Fibroblast of lung (primary cell): ENCODE measurements at regions not wholly inside any gene's neighbourhood (a gene's known extent, or its start where the extent isn't known, plus 50 kb on each side); places are given as distances from the start of the nearest gene placed in this dataset.
"Not testable (repeated sequence)": the region's sequence is repeated elsewhere in the genome, so short reads cannot be mapped to it uniquely, and the experiment has no call there.

Experiments
- DNase-seq, 2 donors: peaks; one replicate each; pipeline versions ENCODE4 v3.0.0 to v3.0.0-alpha.2; 2010; ENCODE audit warnings: low read depth in 2 of 2
- H2AFZ ChIP-seq: 2 replicates; pipeline ENCODE4 v1.5.1; 2012; ENCODE audit warnings: low read length, control low read depth, inconsistent platforms
- H3K27ac ChIP-seq: 2 replicates; pipeline ENCODE4 v1.5.1; 2011; ENCODE audit warnings: low read length, control low read depth; ENCODE audit not compliant: insufficient read depth
- H3K27me3 ChIP-seq: 2 replicates; pipeline ENCODE4 v1.5.1; 2011; ENCODE audit warnings: mild to moderate bottlenecking, low read length; ENCODE audit not compliant: control insufficient read depth, insufficient read depth
- H3K36me3 ChIP-seq: 2 replicates; pipeline ENCODE4 v1.5.1; 2011; ENCODE audit warnings: low read length; ENCODE audit not compliant: control insufficient read depth, insufficient read depth
- H3K4me1 ChIP-seq: 2 replicates; pipeline ENCODE4 v1.5.1; 2011; ENCODE audit warnings: low read length; ENCODE audit not compliant: control insufficient read depth, insufficient read depth; ENCODE audit errors: extremely low read depth
- H3K4me2 ChIP-seq: 2 replicates; pipeline ENCODE4 v1.5.1; 2011; ENCODE audit warnings: low read length, control low read depth; ENCODE audit not compliant: insufficient read depth; ENCODE audit errors: extremely low read depth
- H3K4me3 ChIP-seq, 4 experiments: fragments of 200-600 bp in 1 of 4; sonication (generic) in 1 of 4; replicated peaks in 1 of 4; 2 replicates each; pipeline ENCODE4 v1.5.1; 2011 to 2016; ENCODE audit warnings: low read length in 4 of 4, low read depth in 3 of 4, mild to moderate bottlenecking in 3 of 4, control low read depth in 2 of 4, inconsistent platforms in 1 of 4, mixed read lengths in 1 of 4; ENCODE audit not compliant: insufficient read depth in 1 of 4; ENCODE audit errors: control extremely low read depth in 1 of 4
- H3K79me2 ChIP-seq: 2 replicates; pipeline ENCODE4 v1.5.1; 2012; ENCODE audit warnings: mild to moderate bottlenecking, low read length, inconsistent platforms; ENCODE audit not compliant: control insufficient read depth, insufficient read depth
- H3K9ac ChIP-seq: 2 replicates; pipeline ENCODE4 v1.5.1; 2011; ENCODE audit warnings: mild to moderate bottlenecking, low read length, control low read depth; ENCODE audit not compliant: insufficient read depth
- H3K9me3 ChIP-seq: 2 replicates; pipeline ENCODE4 v1.5.1; 2012; ENCODE audit warnings: low read depth, low read length; ENCODE audit not compliant: control insufficient read depth, insufficient read depth
- H4K20me1 ChIP-seq: 2 replicates; pipeline ENCODE4 v1.5.1; 2011; ENCODE audit warnings: low read length; ENCODE audit not compliant: control insufficient read depth, insufficient read depth; ENCODE audit errors: extremely low read depth
- EZH2 ChIP-seq: IDR thresholded peaks from 2 replicates; pipeline ENCODE4 v1.5.1; 2012; ENCODE audit warnings: low read length, control low read depth, mild to moderate bottlenecking; ENCODE audit errors: missing control alignments
- TF ChIP-seq, protein P1 (sequence below), 2 donors: IDR thresholded peaks in 1 of 2; conservative IDR thresholded peaks in 1 of 2; 1 replicate in 1 of 2; 2 replicates in 1 of 2; pipeline ENCODE4 v1.5.1; 2011 to 2012; ENCODE audit warnings: low read length in 2 of 2, control low read depth in 1 of 2, inconsistent platforms in 1 of 2, low read depth in 1 of 2, mild to moderate bottlenecking in 1 of 2

DNA sequence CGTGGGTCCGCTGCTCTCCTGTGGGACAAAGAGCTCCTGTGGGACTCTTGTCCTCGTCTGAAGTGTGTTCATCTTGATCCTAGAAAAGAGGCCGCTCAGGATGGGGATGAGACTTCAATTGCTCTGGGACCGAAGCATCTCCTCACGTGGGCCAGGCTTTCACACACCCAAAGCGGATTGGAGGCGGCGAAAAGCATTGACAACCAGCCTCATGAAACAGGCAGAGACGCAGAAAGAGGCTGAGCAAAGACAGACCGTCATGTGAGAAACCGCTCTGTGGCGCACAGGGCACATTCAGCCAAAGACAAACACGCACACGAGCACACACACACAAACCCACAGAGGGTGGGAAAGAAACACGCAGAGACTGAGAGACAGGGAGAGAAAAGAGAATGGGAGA lies 479.5 kb downstream of the SPATA31A7 start:
- H3K4me3 ChIP-seq: no peak overlapping the region
- no peak overlapping the region for H3K4me2 ChIP-seq
- H3K36me3 ChIP-seq: no peaks in the 10 kb centered on the region
- no peak overlapping the region for H2AFZ ChIP-seq
- H3K4me1 ChIP-seq: no peaks in the 10 kb centered on the region
- no peak for TF ChIP-seq EZH2
- TF ChIP-seq, protein P1, sequence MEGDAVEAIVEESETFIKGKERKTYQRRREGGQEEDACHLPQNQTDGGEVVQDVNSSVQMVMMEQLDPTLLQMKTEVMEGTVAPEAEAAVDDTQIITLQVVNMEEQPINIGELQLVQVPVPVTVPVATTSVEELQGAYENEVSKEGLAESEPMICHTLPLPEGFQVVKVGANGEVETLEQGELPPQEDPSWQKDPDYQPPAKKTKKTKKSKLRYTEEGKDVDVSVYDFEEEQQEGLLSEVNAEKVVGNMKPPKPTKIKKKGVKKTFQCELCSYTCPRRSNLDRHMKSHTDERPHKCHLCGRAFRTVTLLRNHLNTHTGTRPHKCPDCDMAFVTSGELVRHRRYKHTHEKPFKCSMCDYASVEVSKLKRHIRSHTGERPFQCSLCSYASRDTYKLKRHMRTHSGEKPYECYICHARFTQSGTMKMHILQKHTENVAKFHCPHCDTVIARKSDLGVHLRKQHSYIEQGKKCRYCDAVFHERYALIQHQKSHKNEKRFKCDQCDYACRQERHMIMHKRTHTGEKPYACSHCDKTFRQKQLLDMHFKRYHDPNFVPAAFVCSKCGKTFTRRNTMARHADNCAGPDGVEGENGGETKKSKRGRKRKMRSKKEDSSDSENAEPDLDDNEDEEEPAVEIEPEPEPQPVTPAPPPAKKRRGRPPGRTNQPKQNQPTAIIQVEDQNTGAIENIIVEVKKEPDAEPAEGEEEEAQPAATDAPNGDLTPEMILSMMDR (conservative IDR thresholded peaks at IDR 0.05 in 1 of 2, IDR thresholded peaks at IDR 0.05 in 1 of 2; ENCODE audit: low read depth in 1 of 2, low read length in 2 of 2): no peak
- H3K27me3 ChIP-seq: no peaks in the 10 kb centered on the region
- H3K9ac ChIP-seq: no peak overlapping the region
- H4K20me1 ChIP-seq: no peaks in the 10 kb centered on the region
- no peak overlapping the region for H3K27ac ChIP-seq
- H3K79me2 ChIP-seq: no peaks in the 10 kb centered on the region
- H3K9me3 ChIP-seq: no peaks in the 10 kb centered on the region
- no peak for DNase-seq

DNA sequence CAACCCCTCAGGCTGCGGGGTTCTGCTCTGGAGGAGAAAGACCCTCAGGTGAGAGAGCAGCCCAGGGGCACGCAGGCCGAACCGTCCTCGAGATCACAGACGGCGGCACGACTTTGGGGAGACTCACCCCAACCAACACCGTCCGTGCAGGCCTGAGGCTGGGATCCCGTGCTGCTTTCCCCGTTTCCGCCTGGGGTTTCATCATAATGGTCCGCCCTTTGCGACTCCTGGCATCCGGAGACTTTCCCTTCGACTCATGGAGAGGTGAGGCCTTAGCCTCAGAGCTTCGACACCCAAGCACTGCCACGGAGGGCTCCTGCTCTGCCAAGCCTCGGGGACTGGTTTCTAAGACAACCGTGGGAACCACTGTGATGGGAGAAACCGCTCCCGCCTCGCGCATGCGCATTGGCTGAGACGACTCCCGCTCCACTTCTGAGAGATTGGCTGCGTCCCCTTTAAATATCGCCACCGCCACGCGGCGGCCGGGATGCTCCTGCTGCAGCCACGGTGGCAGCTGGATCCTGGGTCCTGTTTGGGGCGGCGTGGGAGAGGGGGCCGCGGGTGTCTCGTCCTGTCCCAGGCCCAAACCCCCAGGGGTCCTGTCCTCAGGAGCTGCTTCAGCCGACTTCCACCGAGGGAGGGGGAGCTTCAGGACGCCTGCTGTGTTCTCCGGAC lies 480.1 kb downstream of the SPATA31A7 start:
- not testable (repeated sequence) for H3K4me2 ChIP-seq, H4K20me1 ChIP-seq, H3K79me2 ChIP-seq, H2AFZ ChIP-seq, H3K27ac ChIP-seq, H3K27me3 ChIP-seq, H3K4me3 ChIP-seq, H3K36me3 ChIP-seq, H3K9ac ChIP-seq, H3K9me3 ChIP-seq, H3K4me1 ChIP-seq
- DNase-seq: peak in 1 of 2 donors; percentile 2

DNA sequence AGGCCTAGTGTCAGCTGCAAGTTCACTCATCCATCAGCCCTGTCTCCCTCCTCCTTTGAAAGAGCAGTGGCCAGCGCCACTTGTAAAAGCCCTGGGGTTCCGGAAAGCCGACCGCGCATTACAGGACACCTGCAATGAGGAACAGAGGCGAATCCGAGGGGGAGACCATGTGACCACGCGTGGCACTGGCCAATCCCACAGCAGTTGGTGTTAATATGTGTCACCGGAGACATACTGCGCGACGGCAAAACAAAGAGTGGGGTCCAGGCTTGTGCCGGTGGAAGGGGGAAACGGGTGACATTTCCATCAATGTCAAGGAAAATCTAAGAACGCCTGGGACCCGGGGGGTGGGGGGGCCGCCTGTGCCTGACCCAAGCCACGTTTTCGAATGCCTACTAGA lies 480.8 kb downstream of the SPATA31A7 start:
- H3K79me2 ChIP-seq: no peaks in the 10 kb centered on the region
- no peak overlapping the region for H3K27ac ChIP-seq
- no peak overlapping the region for H3K4me2 ChIP-seq
- no peak for TF ChIP-seq EZH2
- TF ChIP-seq, protein P1 (conservative IDR thresholded peaks at IDR 0.05 in 1 of 2, IDR thresholded peaks at IDR 0.05 in 1 of 2; ENCODE audit: low read depth in 1 of 2, low read length in 2 of 2): no peak
- no peaks in the 10 kb centered on the region for H3K9me3 ChIP-seq
- H3K36me3 ChIP-seq: no peaks in the 10 kb centered on the region
- no peak for DNase-seq
- no peak overlapping the region for H3K4me3 ChIP-seq
- no peak overlapping the region for H3K9ac ChIP-seq
- H4K20me1 ChIP-seq: no peaks in the 10 kb centered on the region
- no peak overlapping the region for H2AFZ ChIP-seq
- H3K4me1 ChIP-seq: no peaks in the 10 kb centered on the region
- no peaks in the 10 kb centered on the region for H3K27me3 ChIP-seq
